DND-41 (cell line): ENCODE measurements at regions not wholly inside any gene's neighbourhood (a gene's known extent, or its start where the extent isn't known, plus 50 kb on each side); places are given as distances from the start of the nearest gene placed in this dataset.

ENCODE experiments used
- ATAC-seq: fragments of 200-7000 bp; cut with Tn5 transposase; 3 replicates; pipeline ENCODE4 v1.9.1; 2021; ENCODE audit warnings: low read depth; ENCODE audit not compliant: insufficient read depth
- DNase-seq: peaks from one replicate; pipeline ENCODE4 v3.0.0-alpha.2; 2020
- H2AFZ ChIP-seq: 2 replicates; pipeline ENCODE4 v1.6.0; 2012; ENCODE audit warnings: low read depth, low read length
- H3K27ac ChIP-seq: 2 replicates; pipeline ENCODE4 v1.5.1; 2012; ENCODE audit warnings: low read length, inconsistent platforms
- H3K27me3 ChIP-seq: fragments of 200-600 bp; sonication (generic); 2 replicates; pipeline ENCODE4 v1.6.0; 2012; ENCODE audit warnings: low read length, mild to moderate bottlenecking, inconsistent platforms; ENCODE audit not compliant: insufficient read depth, poor library complexity
- H3K36me3 ChIP-seq: 2 replicates; pipeline ENCODE4 v1.5.1; 2012; ENCODE audit warnings: low read length, inconsistent platforms; ENCODE audit not compliant: insufficient read depth
- H3K4me1 ChIP-seq: 2 replicates; pipeline ENCODE4 v1.5.1; 2012; ENCODE audit warnings: mild to moderate bottlenecking, low read length; ENCODE audit not compliant: insufficient read depth
- H3K4me2 ChIP-seq: 2 replicates; pipeline ENCODE4 v1.6.0; 2012; ENCODE audit warnings: mild to moderate bottlenecking, moderate library complexity, low read length, inconsistent platforms; ENCODE audit not compliant: insufficient read depth
- H3K4me3 ChIP-seq, 2 experiments: fragments of 200-600 bp in 1 of 2; shearing (Covaris generic) in 1 of 2; 2 replicates each; pipeline ENCODE4 v1.5.1; 2012 to 2016; ENCODE audit warnings: inconsistent platforms in 2 of 2, low read length in 2 of 2, mild to moderate bottlenecking in 2 of 2, low read depth in 1 of 2, moderate library complexity in 1 of 2
- H3K79me2 ChIP-seq: 2 replicates; pipeline ENCODE4 v1.6.0; 2012; ENCODE audit warnings: low read length, inconsistent platforms; ENCODE audit not compliant: insufficient read depth
- H3K9ac ChIP-seq: 2 replicates; pipeline ENCODE4 v1.6.0; 2012; ENCODE audit warnings: low read depth, mild to moderate bottlenecking, inconsistent platforms, low read length, moderate library complexity
- H3K9me3 ChIP-seq: 2 replicates; pipeline ENCODE4 v1.5.1; 2012; ENCODE audit warnings: low read length, moderate library complexity, mild to moderate bottlenecking, inconsistent platforms; ENCODE audit not compliant: insufficient read depth, severe bottlenecking
- H4K20me1 ChIP-seq: 2 replicates; pipeline ENCODE4 v1.6.0; 2012; ENCODE audit warnings: low read length; ENCODE audit not compliant: insufficient read depth
- CTCF ChIP-seq: IDR thresholded peaks from 2 replicates; pipeline ENCODE4 v1.5.1; 2012; ENCODE audit warnings: borderline replicate concordance, low read length, moderate library complexity, mild to moderate bottlenecking; ENCODE audit not compliant: poor library complexity, severe bottlenecking; ENCODE audit errors: extremely low read depth
- EZH2 ChIP-seq: IDR thresholded peaks from 3 replicates; pipeline ENCODE4 v1.6.1; 2012; ENCODE audit warnings: borderline replicate concordance, low read depth, mild to moderate bottlenecking, moderate library complexity, low read length, inconsistent platforms; ENCODE audit not compliant: severe bottlenecking

- ATAC-seq: no peak
These were observed 291.9 kb upstream of the HTR2A start for GRCh38 chr13:47188802-47189201.

GRCh38 chr13:47186471-47186870 is 289.6 kb upstream of the HTR2A start:
- Histone ChIP-seq H3K36me3 (no peaks in the 10 kb centered on the region), H3K4me1 (no peaks in the 10 kb centered on the region), H3K27me3 (peaks cover 12% of the 10 kb centered on the region), H2AFZ (no peak overlapping the region), H3K4me3 (no peak overlapping the region), H3K9ac (no peak overlapping the region), H3K9me3 (no peaks in the 10 kb centered on the region), H3K79me2 (no peaks in the 10 kb centered on the region), H3K4me2 (no peak overlapping the region), H3K27ac (no peak overlapping the region), H4K20me1 (no peaks in the 10 kb centered on the region; the same call in 1 of the 2 replicates)
- TF ChIP-seq CTCF (no peak), EZH2 (no peak)
- DNase-seq (no peak), ATAC-seq (no peak)

More at GRCh38 chr13:47188802-47189201, 291.9 kb upstream of the HTR2A start:
- H3K36me3 ChIP-seq: no peaks in the 10 kb centered on the region
- no peak overlapping the region for H3K9ac ChIP-seq
- TF ChIP-seq EZH2 (no peak), CTCF (no peak)
- H3K4me1 ChIP-seq: no peaks in the 10 kb centered on the region
- H2AFZ ChIP-seq: no peak overlapping the region
- no peaks in the 10 kb centered on the region; the same call in 1 of the 2 replicates for H4K20me1 ChIP-seq
- H3K27ac ChIP-seq: no peak overlapping the region
- no peak for DNase-seq
- H3K9me3 ChIP-seq: no peaks in the 10 kb centered on the region
- H3K4me2 ChIP-seq: no peak overlapping the region
- H3K79me2 ChIP-seq: no peaks in the 10 kb centered on the region
- no peak overlapping the region for H3K4me3 ChIP-seq
- H3K27me3 ChIP-seq: peaks cover 14% of the 10 kb centered on the region

GRCh38 chr13:47184321-47184720 is 287.5 kb upstream of the HTR2A start:
- Histone ChIP-seq H3K4me3 (no peak overlapping the region), H3K4me1 (no peaks in the 10 kb centered on the region), H3K79me2 (no peaks in the 10 kb centered on the region), H3K36me3 (no peaks in the 10 kb centered on the region), H2AFZ (no peak overlapping the region), H4K20me1 (no peaks in the 10 kb centered on the region; the same call in 1 of the 2 replicates), H3K27ac (no peak overlapping the region), H3K27me3 (peaks cover 7% of the 10 kb centered on the region), H3K9me3 (no peaks in the 10 kb centered on the region), H3K4me2 (no peak overlapping the region), H3K9ac (no peak overlapping the region)
- DNase-seq (no peak), ATAC-seq (no peak)
- TF ChIP-seq EZH2: no peak
- TF ChIP-seq CTCF: no peak

- no peak for ATAC-seq
- Histone ChIP-seq H3K4me2 (no peak overlapping the region), H2AFZ (no peak overlapping the region), H3K9ac (no peak overlapping the region), H3K27me3 (no peaks in the 10 kb centered on the region), H3K36me3 (no peaks in the 10 kb centered on the region), H4K20me1 (no peaks in the 10 kb centered on the region), H3K4me3 (no peak overlapping the region), H3K4me1 (no peaks in the 10 kb centered on the region), H3K79me2 (no peaks in the 10 kb centered on the region), H3K27ac (no peak overlapping the region), H3K9me3 (no peaks in the 10 kb centered on the region)
- TF ChIP-seq CTCF (no peak), EZH2 (no peak)
- no peak for DNase-seq
These were observed 282.5 kb upstream of the HTR2A start for GRCh38 chr13:47179321-47179720.
